OCI-LY3 (cell line): ENCODE measurements at regions not wholly inside any gene's neighbourhood (a gene's known extent, or its start where the extent isn't known, plus 50 kb on each side); places are given as distances from the start of the nearest gene placed in this dataset.

Source experiments
- EZH2phosphoT487 ChIP-seq: fragments of 200-600 bp; shearing (Covaris generic); IDR thresholded peaks from 2 replicates; pipeline ENCODE4 v1.6.1; 2018; ENCODE audit warnings: antibody characterized with exemption, mixed run types, low read depth
- TF ChIP-seq, protein P1 (sequence below): fragments of 200-600, 300-600 bp; sonication (generic); IDR thresholded peaks from 2 replicates; pipeline ENCODE4 v1.5.1; 2014; ENCODE audit warnings: antibody characterized with exemption, low read length, low read depth

DNA sequence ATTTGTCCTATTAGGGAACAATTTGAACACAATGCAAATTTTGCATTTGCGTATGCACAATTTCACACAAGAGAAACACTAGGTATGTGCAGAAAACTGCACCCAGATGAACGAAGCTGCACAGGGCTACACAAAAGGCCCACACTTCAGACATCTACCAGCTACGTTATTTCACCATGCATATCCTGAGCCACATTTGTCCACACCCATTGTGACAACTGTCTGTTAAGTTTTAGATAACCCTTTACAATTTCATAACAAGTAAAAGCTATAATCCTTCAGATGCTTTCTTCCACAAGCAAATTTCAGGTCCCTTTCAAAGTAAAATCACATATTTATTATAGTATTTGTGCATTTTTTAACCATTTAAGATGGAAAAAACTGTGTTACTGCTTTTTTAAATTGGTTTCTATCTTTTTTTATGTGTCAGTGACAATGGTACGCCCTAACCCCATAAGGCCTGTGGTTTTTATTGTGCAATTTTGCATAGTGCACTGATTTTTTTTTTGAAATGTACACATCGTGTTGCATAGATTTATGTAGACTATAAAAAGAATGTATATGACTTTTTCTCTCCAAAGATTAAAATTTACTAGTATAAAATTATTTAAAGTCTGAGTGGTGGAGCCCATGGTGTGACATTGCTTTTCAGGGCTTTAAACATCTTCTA is 87.8 kb upstream of the BTG1 start:
- TF ChIP-seq, protein P1, sequence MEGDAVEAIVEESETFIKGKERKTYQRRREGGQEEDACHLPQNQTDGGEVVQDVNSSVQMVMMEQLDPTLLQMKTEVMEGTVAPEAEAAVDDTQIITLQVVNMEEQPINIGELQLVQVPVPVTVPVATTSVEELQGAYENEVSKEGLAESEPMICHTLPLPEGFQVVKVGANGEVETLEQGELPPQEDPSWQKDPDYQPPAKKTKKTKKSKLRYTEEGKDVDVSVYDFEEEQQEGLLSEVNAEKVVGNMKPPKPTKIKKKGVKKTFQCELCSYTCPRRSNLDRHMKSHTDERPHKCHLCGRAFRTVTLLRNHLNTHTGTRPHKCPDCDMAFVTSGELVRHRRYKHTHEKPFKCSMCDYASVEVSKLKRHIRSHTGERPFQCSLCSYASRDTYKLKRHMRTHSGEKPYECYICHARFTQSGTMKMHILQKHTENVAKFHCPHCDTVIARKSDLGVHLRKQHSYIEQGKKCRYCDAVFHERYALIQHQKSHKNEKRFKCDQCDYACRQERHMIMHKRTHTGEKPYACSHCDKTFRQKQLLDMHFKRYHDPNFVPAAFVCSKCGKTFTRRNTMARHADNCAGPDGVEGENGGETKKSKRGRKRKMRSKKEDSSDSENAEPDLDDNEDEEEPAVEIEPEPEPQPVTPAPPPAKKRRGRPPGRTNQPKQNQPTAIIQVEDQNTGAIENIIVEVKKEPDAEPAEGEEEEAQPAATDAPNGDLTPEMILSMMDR = no peak
- TF ChIP-seq EZH2phosphoT487 = no peak
